ENCODE measurements at regions not wholly inside any gene's neighbourhood (a gene's known extent, or its start where the extent isn't known, plus 50 kb on each side); places are given as distances from the start of the nearest gene placed in this dataset.

DNA sequence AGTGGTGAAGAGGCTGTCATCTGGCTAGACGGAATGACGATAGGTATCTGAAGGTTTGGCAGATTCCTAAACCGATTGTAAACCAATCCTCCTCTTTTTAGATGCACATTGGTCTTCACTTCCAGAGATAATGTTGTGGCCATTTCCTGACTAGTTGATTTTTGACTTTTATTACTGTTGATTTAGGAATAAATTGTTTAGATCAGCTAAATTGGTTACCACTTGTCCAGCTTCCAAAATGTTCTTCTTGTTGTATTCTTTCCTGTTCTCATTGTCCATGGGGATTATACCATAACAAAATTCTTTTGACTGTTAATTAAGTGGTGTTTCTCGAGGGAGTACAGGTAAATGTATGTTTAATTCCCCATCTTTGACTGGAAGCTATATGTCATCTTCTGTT, 119.7 kb downstream of the MACROH2A1 start:
- DNase-seq (no peak), ATAC-seq (no peak)
- H3K36me3 Mint-ChIP-seq (ENCODE audit: low read depth) = no peaks in the 10 kb centered on the region
- H3K4me3 Mint-ChIP-seq = no peak overlapping the region
- no peak overlapping the region for H3K27ac Mint-ChIP-seq
- no peaks in the 10 kb centered on the region for H3K4me1 Mint-ChIP-seq
- H3K27me3 Mint-ChIP-seq = peaks cover 12% of the 10 kb centered on the region
- H3K9me3 ChIP-seq (ENCODE audit: control insufficient read depth, low read length, poor library complexity, severe bottlenecking) = no peaks in the 10 kb centered on the region

DNA sequence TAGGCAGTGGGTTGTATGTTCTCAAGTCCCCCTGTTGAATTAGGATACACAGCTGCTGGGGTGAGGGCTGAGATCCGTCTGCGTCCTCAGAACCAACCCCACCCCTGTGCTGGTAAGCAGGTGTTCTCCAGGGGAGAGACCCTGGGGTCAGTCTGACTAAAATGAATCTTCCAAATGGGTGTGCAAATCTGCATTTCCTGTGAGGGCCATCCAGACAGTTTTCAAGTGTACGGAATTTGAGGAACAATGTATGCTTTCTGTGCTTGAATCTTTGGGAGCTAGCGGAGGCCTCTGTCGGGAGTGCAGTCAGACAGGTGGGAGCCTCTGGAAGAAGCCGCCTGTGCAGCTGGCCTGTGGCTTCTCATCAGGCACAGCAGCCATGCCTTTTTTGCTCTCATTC, 122.9 kb downstream of the MACROH2A1 start:
- no peaks in the 10 kb centered on the region for H3K36me3 Mint-ChIP-seq (ENCODE audit: low read depth)
- no peak overlapping the region for H3K27ac Mint-ChIP-seq
- H3K4me3 Mint-ChIP-seq = no peak overlapping the region
- ATAC-seq (no peak), DNase-seq (no peak)
- H3K4me1 Mint-ChIP-seq = no peaks in the 10 kb centered on the region
- peaks cover 12% of the 10 kb centered on the region for H3K27me3 Mint-ChIP-seq
- no peaks in the 10 kb centered on the region for H3K9me3 ChIP-seq (ENCODE audit: control insufficient read depth, low read length, poor library complexity, severe bottlenecking)

GRCh38 chr5:135273212-135273611, 125.8 kb downstream of the MACROH2A1 start:
- Mint-ChIP-seq H3K4me3 (no peak overlapping the region), H3K4me1 (peaks cover 2% of the 10 kb centered on the region), H3K27ac (no peak overlapping the region), H3K27me3 (peaks cover 12% of the 10 kb centered on the region), H3K36me3 (ENCODE audit: low read depth) (no peaks in the 10 kb centered on the region)
- ATAC-seq (no peak), DNase-seq (no peak)
- H3K9me3 ChIP-seq (ENCODE audit: control insufficient read depth, low read length, poor library complexity, severe bottlenecking) = no peaks in the 10 kb centered on the region

DNA sequence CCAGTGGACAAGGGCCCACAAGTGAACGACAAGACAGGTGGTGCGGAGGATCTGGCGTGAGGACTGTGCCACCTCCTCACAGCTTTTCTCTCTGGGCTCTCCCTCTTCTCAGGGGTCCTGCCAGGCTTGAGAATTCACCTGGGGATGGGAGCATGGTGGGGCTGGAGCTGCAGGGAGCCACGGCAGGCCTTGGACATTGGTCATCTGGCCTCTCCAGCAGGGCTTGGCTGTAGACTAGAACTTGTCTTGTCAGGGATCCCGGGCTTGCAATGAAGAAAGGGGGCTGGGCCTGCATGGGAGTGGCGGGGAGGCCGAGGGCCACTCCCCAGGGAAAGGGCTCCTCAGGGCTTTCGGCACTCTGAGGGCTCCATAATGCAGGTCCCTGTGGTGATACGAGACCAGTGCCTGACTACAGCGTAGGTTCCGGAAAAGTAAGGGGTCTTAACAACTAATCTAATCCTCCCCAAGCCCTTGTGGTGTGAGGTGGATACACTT, 126.7 kb downstream of the MACROH2A1 start:
- no peak overlapping the region for H3K4me3 Mint-ChIP-seq
- peaks cover 2% of the 10 kb centered on the region for H3K4me1 Mint-ChIP-seq
- no peak overlapping the region for H3K27ac Mint-ChIP-seq
- ATAC-seq (no peak), DNase-seq (no peak)
- H3K9me3 ChIP-seq (ENCODE audit: control insufficient read depth, low read length, poor library complexity, severe bottlenecking) = no peaks in the 10 kb centered on the region
- no peaks in the 10 kb centered on the region for H3K36me3 Mint-ChIP-seq (ENCODE audit: low read depth)
- peaks cover 16% of the 10 kb centered on the region for H3K27me3 Mint-ChIP-seq

DNA sequence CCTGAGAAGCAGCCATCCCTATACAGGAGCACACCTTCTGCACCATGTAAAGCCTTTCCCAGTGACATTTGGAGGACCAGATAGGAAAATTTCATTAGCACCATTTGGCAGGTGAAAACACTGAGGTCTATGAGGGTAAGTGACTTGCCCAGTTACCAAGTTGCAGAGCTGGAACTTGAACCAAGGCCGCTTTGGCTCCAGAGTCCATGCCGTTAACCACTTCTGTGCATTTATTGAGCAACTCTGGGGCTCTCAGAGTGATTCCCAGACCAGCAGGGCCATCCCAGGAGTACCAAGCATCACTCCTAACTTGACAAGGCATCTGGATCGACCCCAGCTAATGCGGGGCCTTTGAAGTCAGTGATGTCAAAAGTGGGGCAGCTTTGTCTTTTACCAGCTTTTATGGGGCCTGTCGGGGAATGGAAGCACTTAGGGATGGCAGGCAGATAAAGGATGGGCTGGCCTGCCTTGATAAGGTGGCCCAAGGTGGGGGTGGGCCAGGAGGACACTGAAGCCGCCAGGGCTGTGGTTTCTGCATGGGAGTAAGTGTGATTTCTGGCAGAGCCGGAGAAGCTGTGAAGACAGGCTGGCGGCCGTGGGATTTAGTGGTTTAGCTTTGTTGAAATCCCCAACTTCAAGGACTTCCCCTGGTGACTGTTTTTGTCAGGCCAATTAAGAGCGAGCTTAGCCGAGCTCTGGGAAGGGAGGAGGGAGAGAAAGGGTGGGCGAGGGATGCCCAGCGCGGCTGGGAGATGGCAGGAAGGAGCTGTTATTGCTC, 127.3 kb downstream of the MACROH2A1 start:
- H3K4me1 Mint-ChIP-seq = peaks cover 2% of the 10 kb centered on the region
- H3K36me3 Mint-ChIP-seq (ENCODE audit: low read depth) = no peaks in the 10 kb centered on the region
- H3K4me3 Mint-ChIP-seq = no peak overlapping the region
- ATAC-seq (no peak), DNase-seq (no peak)
- no peak overlapping the region for H3K27ac Mint-ChIP-seq
- peaks cover 22% of the 10 kb centered on the region for H3K27me3 Mint-ChIP-seq
- H3K9me3 ChIP-seq (ENCODE audit: control insufficient read depth, low read length, poor library complexity, severe bottlenecking) = no peaks in the 10 kb centered on the region

DNA sequence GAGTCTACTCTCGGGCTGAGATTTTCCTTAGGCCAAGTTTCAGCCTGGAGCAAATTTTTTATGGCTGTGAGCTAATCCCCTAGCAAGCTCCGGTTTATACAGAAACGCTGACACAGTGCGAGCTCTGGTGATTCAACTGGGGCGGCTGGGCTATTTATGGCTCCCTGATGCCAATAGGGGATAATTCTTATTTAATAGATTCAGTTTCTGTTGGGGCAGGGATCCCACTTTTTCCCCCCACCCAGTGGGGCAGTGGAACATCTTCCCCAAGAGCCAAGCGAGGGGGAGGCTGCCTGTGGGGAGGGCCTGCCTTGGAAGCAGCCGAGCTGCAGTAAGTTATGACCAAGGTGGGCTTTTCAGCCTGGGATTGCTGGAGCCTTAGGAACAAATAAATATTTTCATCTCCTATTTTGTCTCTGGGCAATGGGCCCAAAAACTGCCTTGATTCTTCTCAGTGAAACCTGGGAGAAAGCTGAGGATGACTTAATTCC, 129.1 kb downstream of the MACROH2A1 start:
- ATAC-seq (no peak), DNase-seq (no peak)
- H3K4me3 Mint-ChIP-seq = no peak overlapping the region
- H3K27ac Mint-ChIP-seq = no peak overlapping the region
- H3K9me3 ChIP-seq (ENCODE audit: control insufficient read depth, low read length, poor library complexity, severe bottlenecking) = no peaks in the 10 kb centered on the region
- H3K4me1 Mint-ChIP-seq = peaks cover 2% of the 10 kb centered on the region
- no peaks in the 10 kb centered on the region for H3K36me3 Mint-ChIP-seq (ENCODE audit: low read depth)
- H3K27me3 Mint-ChIP-seq = peaks cover 40% of the 10 kb centered on the region

GRCh38 chr5:135269199-135269598, 129.8 kb downstream of the MACROH2A1 start:
- no peak for ATAC-seq
- H3K36me3 Mint-ChIP-seq (ENCODE audit: low read depth) = no peaks in the 10 kb centered on the region
- H3K4me3 Mint-ChIP-seq = no peak overlapping the region
- peaks cover 2% of the 10 kb centered on the region for H3K4me1 Mint-ChIP-seq
- no peaks in the 10 kb centered on the region for H3K9me3 ChIP-seq (ENCODE audit: control insufficient read depth, low read length, poor library complexity, severe bottlenecking)
- DNase-seq = no peak
- H3K27me3 Mint-ChIP-seq = peaks cover 43% of the 10 kb centered on the region
- no peak overlapping the region for H3K27ac Mint-ChIP-seq

GRCh38 chr5:135266975-135267374, 132.1 kb downstream of the MACROH2A1 start:
- DNase-seq (no peak), ATAC-seq (no peak)
- H3K4me3 Mint-ChIP-seq = no peak overlapping the region
- H3K36me3 Mint-ChIP-seq (ENCODE audit: low read depth) = no peaks in the 10 kb centered on the region
- H3K27ac Mint-ChIP-seq = no peak overlapping the region
- H3K4me1 Mint-ChIP-seq = peaks cover 2% of the 10 kb centered on the region
- H3K27me3 Mint-ChIP-seq = peaks cover 47% of the 10 kb centered on the region
- no peaks in the 10 kb centered on the region for H3K9me3 ChIP-seq (ENCODE audit: control insufficient read depth, low read length, poor library complexity, severe bottlenecking)

GRCh38 chr5:135266303-135266635, 132.8 kb downstream of the MACROH2A1 start:
- no peak for DNase-seq
- Mint-ChIP-seq H3K27me3 (peaks cover 43% of the 10 kb centered on the region), H3K36me3 (ENCODE audit: low read depth) (no peaks in the 10 kb centered on the region), H3K27ac (no peak overlapping the region), H3K4me1 (peaks cover 2% of the 10 kb centered on the region), H3K4me3 (no peak overlapping the region)
- ATAC-seq = no peak
- no peaks in the 10 kb centered on the region for H3K9me3 ChIP-seq (ENCODE audit: control insufficient read depth, low read length, poor library complexity, severe bottlenecking)

DNA sequence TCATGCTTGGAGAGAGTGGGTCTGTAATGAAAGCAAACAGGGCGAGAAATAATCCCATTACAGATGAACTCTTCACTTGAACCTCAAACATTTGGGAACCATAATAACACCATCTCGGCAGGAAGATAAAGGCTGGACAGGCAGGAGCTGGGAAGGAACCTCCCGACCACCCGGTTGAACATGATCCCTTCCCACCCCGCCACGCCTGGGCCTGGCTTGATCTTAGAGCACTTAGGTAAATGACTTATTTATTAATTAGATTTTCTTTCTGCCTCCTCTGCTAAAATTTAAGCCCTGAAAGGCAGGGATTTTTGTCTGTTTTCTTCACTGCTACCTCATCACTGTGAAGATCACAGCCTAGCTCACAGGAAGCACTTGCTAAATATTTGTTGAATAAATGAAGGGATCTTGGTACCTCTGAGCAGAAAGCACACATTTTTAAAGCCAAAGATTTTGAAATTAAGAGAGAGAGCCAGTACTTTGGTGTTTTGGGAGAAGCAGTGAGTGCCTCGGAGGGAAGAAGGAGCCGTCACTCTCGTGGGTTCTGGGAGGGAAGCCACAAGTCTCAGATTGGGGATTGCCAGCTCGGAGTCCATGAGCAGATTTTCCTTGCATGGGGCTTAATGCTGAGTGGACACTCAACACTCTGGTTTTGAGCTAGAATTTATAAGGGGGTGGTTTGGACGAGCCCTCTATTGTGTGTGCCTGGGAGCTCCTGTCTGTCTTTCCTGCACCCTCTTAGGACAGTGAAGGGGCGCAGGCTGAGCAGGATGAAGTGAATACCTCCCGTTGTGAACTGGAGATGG, 133.3 kb downstream of the MACROH2A1 start:
- no peaks in the 10 kb centered on the region for H3K36me3 Mint-ChIP-seq (ENCODE audit: low read depth)
- peaks cover 43% of the 10 kb centered on the region for H3K27me3 Mint-ChIP-seq
- ATAC-seq (no peak), DNase-seq (no peak)
- peaks cover 2% of the 10 kb centered on the region for H3K4me1 Mint-ChIP-seq
- H3K9me3 ChIP-seq (ENCODE audit: control insufficient read depth, low read length, poor library complexity, severe bottlenecking) = no peaks in the 10 kb centered on the region
- H3K4me3 Mint-ChIP-seq = no peak overlapping the region
- H3K27ac Mint-ChIP-seq = no peak overlapping the region

- no peak overlapping the region for H3K4me3 Mint-ChIP-seq
- no peak overlapping the region for H3K27ac Mint-ChIP-seq
- no peaks in the 10 kb centered on the region for H3K9me3 ChIP-seq (ENCODE audit: control insufficient read depth, low read length, poor library complexity, severe bottlenecking)
- peaks cover 43% of the 10 kb centered on the region for H3K27me3 Mint-ChIP-seq
- DNase-seq (no peak), ATAC-seq (no peak)
- peaks cover 2% of the 10 kb centered on the region for H3K4me1 Mint-ChIP-seq
- H3K36me3 Mint-ChIP-seq (ENCODE audit: low read depth) = no peaks in the 10 kb centered on the region
Measured at GRCh38 chr5:135264451-135265440, 134.3 kb downstream of the MACROH2A1 start.

DNA sequence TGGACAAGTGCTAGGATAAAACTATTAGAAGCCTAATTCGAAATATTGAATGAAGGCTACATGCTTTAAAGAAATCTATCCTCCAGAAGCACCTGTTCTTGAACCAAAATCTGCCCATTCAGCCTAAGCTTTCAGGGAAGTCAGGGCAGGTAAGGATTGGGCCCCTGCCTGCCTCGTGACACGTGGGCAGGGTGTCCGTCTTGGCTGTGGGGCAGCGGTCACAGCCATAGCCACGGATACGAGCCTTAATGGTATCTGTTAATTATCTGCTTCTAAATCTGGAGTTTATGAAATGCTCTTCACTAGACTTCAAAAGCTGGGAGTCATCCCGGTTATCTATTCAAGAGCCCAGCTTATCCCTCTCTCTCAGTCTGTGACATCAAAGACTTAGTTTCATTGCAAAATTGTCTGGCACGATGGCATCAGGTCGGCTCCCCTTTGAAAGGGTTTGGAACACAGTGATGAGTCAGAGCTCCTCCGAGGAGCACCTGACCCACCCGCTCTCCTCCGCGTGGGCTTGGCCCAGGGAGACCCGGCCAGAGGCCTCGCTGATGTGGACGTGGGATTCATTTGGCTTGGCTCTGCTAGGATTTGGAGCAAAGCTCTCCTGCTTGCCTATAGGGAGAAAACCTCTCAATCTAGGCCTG, 135.9 kb downstream of the MACROH2A1 start:
- Mint-ChIP-seq H3K36me3 (ENCODE audit: low read depth) (no peaks in the 10 kb centered on the region), H3K27ac (no peak overlapping the region), H3K27me3 (peaks cover 43% of the 10 kb centered on the region), H3K4me1 (no peaks in the 10 kb centered on the region), H3K4me3 (no peak overlapping the region)
- no peak for DNase-seq
- no peaks in the 10 kb centered on the region for H3K9me3 ChIP-seq (ENCODE audit: control insufficient read depth, low read length, poor library complexity, severe bottlenecking)
- no peak for ATAC-seq
